ENCODE measurements at regions not wholly inside any gene's neighbourhood (a gene's known extent, or its start where the extent isn't known, plus 50 kb on each side); places are given as distances from the start of the nearest gene placed in this dataset.
"Not testable (repeated sequence)": the region's sequence is repeated elsewhere in the genome, so short reads cannot be mapped to it uniquely, and the experiment has no call there.

GRCh38 chr7:26951407-26951950, 87.1 kb upstream of the SKAP2 start:
- no peak overlapping the region for H3K4me3 Mint-ChIP-seq
- DNase-seq = no peak
- no peaks in the 10 kb centered on the region for H3K4me1 Mint-ChIP-seq
- CTCF ChIA-PET = interaction anchor here (1.5 kb wide), 1 partner anchor 12 kb away, joined by 3 read pairs; no protein-coding TSS in a partner anchor
- H3K9me3 Mint-ChIP-seq = no peaks in the 10 kb centered on the region
- POLR2A ChIA-PET = no interaction called here
- H3K4me1 ChIP-seq (ENCODE audit: insufficient read depth, low read length) = no peaks in the 10 kb centered on the region
- H3K4me3 ChIP-seq (ENCODE audit: low read length) = no peak overlapping the region
- peaks cover 16 to 43% of the 10 kb centered on the region in 2 donors for H3K27me3 Mint-ChIP-seq
- H3K36me3 ChIP-seq (ENCODE audit: insufficient read depth, low read length) = no peaks in the 10 kb centered on the region
- no peak overlapping the region for H3K27ac Mint-ChIP-seq
- no peaks in the 10 kb centered on the region for H3K36me3 Mint-ChIP-seq
- H3K27me3 ChIP-seq (ENCODE audit: insufficient read depth, low read length, poor library complexity, severe bottlenecking) = no peaks in the 10 kb centered on the region
- H3K9me3 ChIP-seq (ENCODE audit: low read length) = no peaks in the 10 kb centered on the region
- H3K27ac ChIP-seq (ENCODE audit: low read depth, low read length) = no peak overlapping the region

DNA sequence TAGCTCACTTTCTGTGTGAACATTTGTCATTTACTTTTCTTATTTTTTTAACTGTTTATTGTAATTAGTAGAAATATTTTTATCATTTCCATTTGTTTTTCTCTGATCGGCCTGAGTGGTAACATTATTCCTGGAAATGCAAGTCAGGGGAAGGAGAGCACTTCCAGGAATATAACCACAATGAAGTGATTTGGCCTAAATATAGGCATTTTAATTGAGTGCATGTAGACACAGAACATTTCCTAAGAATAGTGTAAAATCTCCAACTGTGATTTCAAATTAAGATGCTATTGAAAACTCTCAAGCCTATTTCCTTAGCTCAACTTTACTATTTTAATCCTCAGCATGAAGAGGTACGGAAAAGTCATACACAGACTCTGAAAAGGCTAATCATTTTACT, 86.5 kb upstream of the SKAP2 start:
- Histone ChIP-seq H3K36me3 (ENCODE audit: insufficient read depth, low read length) (no peaks in the 10 kb centered on the region), H3K9me3 (ENCODE audit: low read length) (no peaks in the 10 kb centered on the region), H3K4me1 (ENCODE audit: insufficient read depth, low read length) (no peaks in the 10 kb centered on the region), H3K4me3 (ENCODE audit: low read length) (no peak overlapping the region), H3K27ac (ENCODE audit: low read depth, low read length) (no peak overlapping the region), H3K27me3 (ENCODE audit: insufficient read depth, low read length, poor library complexity, severe bottlenecking) (no peaks in the 10 kb centered on the region)
- ChIA-PET POLR2A (no interaction called here), CTCF (interaction anchor here (1.5 kb wide), 1 partner anchor 11 kb away, joined by 3 read pairs; no protein-coding TSS in a partner anchor)
- Mint-ChIP-seq H3K4me3 (no peak overlapping the region), H3K27ac (no peak overlapping the region), H3K27me3 (peaks cover 16 to 43% of the 10 kb centered on the region in 2 donors), H3K36me3 (no peaks in the 10 kb centered on the region), H3K9me3 (no peaks in the 10 kb centered on the region), H3K4me1 (no peaks in the 10 kb centered on the region)
- no peak for DNase-seq

DNA sequence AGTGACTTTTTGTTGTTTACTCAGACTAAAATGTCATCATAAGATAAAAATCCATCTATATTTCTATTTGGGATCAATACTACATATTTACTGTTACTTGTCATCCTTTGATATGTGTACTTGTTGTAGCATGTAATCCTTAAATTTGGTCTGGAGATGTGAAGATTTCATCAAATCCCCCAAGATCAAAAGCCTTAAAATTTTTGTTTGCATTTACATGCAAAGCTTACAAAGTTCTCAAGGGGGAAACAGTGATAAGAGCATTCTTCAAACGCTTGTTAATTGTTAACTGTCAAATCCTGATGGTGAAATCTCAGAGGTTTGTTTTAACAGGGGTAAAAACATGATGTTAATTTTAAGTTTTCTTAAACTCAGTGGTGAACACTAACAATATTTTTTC, 84.9 kb upstream of the SKAP2 start:
- Mint-ChIP-seq H3K4me3 (no peak overlapping the region), H3K4me1 (no peaks in the 10 kb centered on the region), H3K9me3 (no peaks in the 10 kb centered on the region), H3K27me3 (peaks cover 14 to 39% of the 10 kb centered on the region in 2 donors), H3K36me3 (no peaks in the 10 kb centered on the region), H3K27ac (no peak overlapping the region)
- Histone ChIP-seq H3K27me3 (ENCODE audit: insufficient read depth, low read length, poor library complexity, severe bottlenecking) (no peaks in the 10 kb centered on the region), H3K9me3 (ENCODE audit: low read length) (no peaks in the 10 kb centered on the region), H3K4me3 (ENCODE audit: low read length) (no peak overlapping the region), H3K4me1 (ENCODE audit: insufficient read depth, low read length) (no peaks in the 10 kb centered on the region), H3K27ac (ENCODE audit: low read depth, low read length) (no peak overlapping the region), H3K36me3 (ENCODE audit: insufficient read depth, low read length) (no peaks in the 10 kb centered on the region)
- CTCF ChIA-PET = no interaction called here
- DNase-seq = no peak
- POLR2A ChIA-PET = no interaction called here

DNA sequence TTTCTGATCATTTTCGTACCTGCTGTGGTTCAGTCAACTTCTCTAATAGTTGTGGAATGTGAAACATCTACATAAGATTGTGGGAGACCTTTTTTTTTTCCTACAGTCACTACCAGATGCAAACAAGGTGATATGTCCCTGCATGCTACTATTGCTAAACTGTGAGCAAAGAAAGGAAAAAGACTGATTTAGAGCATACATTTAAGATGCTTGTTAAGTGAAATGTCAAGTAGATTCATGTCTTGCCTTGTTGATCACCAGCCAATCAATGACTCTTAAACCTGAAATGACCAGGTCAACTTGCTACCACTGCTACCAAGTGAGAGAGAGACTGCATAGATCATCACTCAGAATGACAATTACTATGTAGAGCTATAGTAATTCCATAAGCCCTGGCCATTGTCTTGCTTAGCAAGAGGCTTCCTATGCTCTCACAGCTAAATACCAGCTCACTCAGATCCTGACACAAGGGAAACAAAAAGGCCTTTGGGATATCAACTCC, 84.3 kb upstream of the SKAP2 start:
- no peak for DNase-seq
- Histone ChIP-seq H3K4me1 (ENCODE audit: insufficient read depth, low read length) (no peaks in the 10 kb centered on the region), H3K27me3 (ENCODE audit: insufficient read depth, low read length, poor library complexity, severe bottlenecking) (no peaks in the 10 kb centered on the region), H3K9me3 (ENCODE audit: low read length) (no peaks in the 10 kb centered on the region), H3K27ac (ENCODE audit: low read depth, low read length) (no peak overlapping the region), H3K4me3 (ENCODE audit: low read length) (no peak overlapping the region), H3K36me3 (ENCODE audit: insufficient read depth, low read length) (no peaks in the 10 kb centered on the region)
- H3K4me1 Mint-ChIP-seq = no peaks in the 10 kb centered on the region
- peaks cover 11 to 35% of the 10 kb centered on the region in 2 donors for H3K27me3 Mint-ChIP-seq
- H3K36me3 Mint-ChIP-seq = no peaks in the 10 kb centered on the region
- ChIA-PET POLR2A (no interaction called here), CTCF (no interaction called here)
- no peaks in the 10 kb centered on the region for H3K9me3 Mint-ChIP-seq
- no peak overlapping the region for H3K27ac Mint-ChIP-seq
- H3K4me3 Mint-ChIP-seq = no peak overlapping the region

GRCh38 chr7:26944501-26945358, 80.3 kb upstream of the SKAP2 start:
- Histone ChIP-seq H3K4me1 (ENCODE audit: insufficient read depth, low read length) (no peaks in the 10 kb centered on the region), H3K27me3 (ENCODE audit: insufficient read depth, low read length, poor library complexity, severe bottlenecking) (no peaks in the 10 kb centered on the region), H3K27ac (ENCODE audit: low read depth, low read length) (no peak overlapping the region), H3K36me3 (ENCODE audit: insufficient read depth, low read length) (no peaks in the 10 kb centered on the region), H3K9me3 (ENCODE audit: low read length) (no peaks in the 10 kb centered on the region), H3K4me3 (ENCODE audit: low read length) (no peak overlapping the region)
- Mint-ChIP-seq H3K27me3 (peaks cover 6 to 22% of the 10 kb centered on the region in 2 donors), H3K36me3 (no peaks in the 10 kb centered on the region), H3K4me1 (no peaks in the 10 kb centered on the region), H3K4me3 (no peak overlapping the region), H3K9me3 (no peaks in the 10 kb centered on the region), H3K27ac (no peak overlapping the region)
- ChIA-PET POLR2A (no interaction called here), CTCF (no interaction called here)
- DNase-seq = no peak

- Histone ChIP-seq H3K36me3 (ENCODE audit: insufficient read depth, low read length) (no peaks in the 10 kb centered on the region), H3K9me3 (ENCODE audit: low read length) (no peaks in the 10 kb centered on the region), H3K4me3 (ENCODE audit: low read length) (no peak overlapping the region), H3K4me1 (ENCODE audit: insufficient read depth, low read length) (no peaks in the 10 kb centered on the region), H3K27me3 (ENCODE audit: insufficient read depth, low read length, poor library complexity, severe bottlenecking) (no peaks in the 10 kb centered on the region), H3K27ac (ENCODE audit: low read depth, low read length) (no peak overlapping the region)
- H3K27ac Mint-ChIP-seq = no peak overlapping the region
- H3K27me3 Mint-ChIP-seq = peaks cover 9 to 11% of the 10 kb centered on the region in 2 donors
- ChIA-PET POLR2A (no interaction called here), CTCF (no interaction called here)
- no peak overlapping the region for H3K4me3 Mint-ChIP-seq
- no peak for DNase-seq
- no peaks in the 10 kb centered on the region for H3K4me1 Mint-ChIP-seq
- H3K9me3 Mint-ChIP-seq = peaks cover 0 to 8% (median 3%) of the 10 kb centered on the region in 5 donors
- H3K36me3 Mint-ChIP-seq = no peaks in the 10 kb centered on the region
These were observed 73.7 kb upstream of the SKAP2 start for GRCh38 chr7:26937939-26938623.

DNA sequence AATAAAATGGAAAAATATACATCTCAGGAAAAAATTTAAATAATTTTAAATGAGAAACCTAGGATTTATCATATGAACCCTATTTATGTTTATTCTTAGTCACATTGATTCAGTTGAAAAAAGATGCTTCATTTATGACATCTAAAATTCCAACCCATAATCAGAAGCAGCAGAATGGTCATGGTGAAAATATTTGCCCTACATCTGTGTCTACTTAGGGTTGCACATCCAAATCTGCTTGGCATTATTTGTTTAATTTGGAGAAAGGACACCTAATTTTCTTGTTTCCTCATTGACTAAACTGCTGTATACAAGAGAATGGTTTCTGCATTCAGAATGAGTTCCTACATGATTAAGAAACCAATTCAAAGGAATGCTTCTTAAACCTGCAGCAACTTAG, 72.9 kb upstream of the SKAP2 start:
- Histone ChIP-seq H3K9me3 (ENCODE audit: low read length) (no peaks in the 10 kb centered on the region), H3K4me1 (ENCODE audit: insufficient read depth, low read length) (no peaks in the 10 kb centered on the region), H3K27me3 (ENCODE audit: insufficient read depth, low read length, poor library complexity, severe bottlenecking) (no peaks in the 10 kb centered on the region), H3K36me3 (ENCODE audit: insufficient read depth, low read length) (no peaks in the 10 kb centered on the region), H3K4me3 (ENCODE audit: low read length) (no peak overlapping the region), H3K27ac (ENCODE audit: low read depth, low read length) (no peak overlapping the region)
- ChIA-PET CTCF (no interaction called here), POLR2A (no interaction called here)
- H3K9me3 Mint-ChIP-seq = peaks cover 0 to 9% (median 3%) of the 10 kb centered on the region in 5 donors
- no peak for DNase-seq
- H3K36me3 Mint-ChIP-seq = no peaks in the 10 kb centered on the region
- H3K27ac Mint-ChIP-seq = no peak overlapping the region
- peaks cover 9 to 11% of the 10 kb centered on the region in 2 donors for H3K27me3 Mint-ChIP-seq
- H3K4me1 Mint-ChIP-seq = no peaks in the 10 kb centered on the region
- no peak overlapping the region for H3K4me3 Mint-ChIP-seq

DNA sequence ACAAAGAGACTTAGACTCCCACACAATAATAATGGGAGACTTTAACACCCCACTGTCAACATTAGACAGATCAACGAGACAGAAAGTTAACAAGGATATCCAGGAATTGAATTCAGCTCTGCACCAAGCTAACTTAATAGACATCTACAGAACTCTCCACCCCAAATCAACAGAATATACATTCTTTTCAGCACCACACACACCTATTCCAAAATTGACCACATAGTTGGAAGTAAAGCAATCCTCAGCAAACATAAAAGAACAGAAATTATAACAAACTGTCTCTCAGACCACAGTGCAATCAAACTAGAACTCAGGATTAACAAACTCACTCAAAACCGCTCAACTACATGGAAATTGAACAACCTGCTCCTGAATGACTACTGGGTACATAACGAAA, 68.2 kb upstream of the SKAP2 start:
- H3K27me3 ChIP-seq (ENCODE audit: insufficient read depth, low read length, poor library complexity, severe bottlenecking); H3K27ac ChIP-seq (ENCODE audit: low read depth, low read length); H3K4me1 Mint-ChIP-seq; H3K9me3 ChIP-seq (ENCODE audit: low read length); H3K4me3 ChIP-seq (ENCODE audit: low read length); H3K27ac Mint-ChIP-seq; CTCF ChIA-PET; H3K36me3 Mint-ChIP-seq; H3K4me3 Mint-ChIP-seq; H3K4me1 ChIP-seq (ENCODE audit: insufficient read depth, low read length); POLR2A ChIA-PET; DNase-seq; H3K9me3 Mint-ChIP-seq; H3K36me3 ChIP-seq (ENCODE audit: insufficient read depth, low read length): not testable (repeated sequence)
- peaks cover 12 to 17% of the 10 kb centered on the region in 2 donors for H3K27me3 Mint-ChIP-seq
